Stimulated activated CD4-positive, alpha-beta T cell treated with anti-CD3 and anti-CD28 coated beads, Interleukin-15, amount 100 ng/mL, for 48 hours (primary cell): ENCODE measurements at regions not wholly inside any gene's neighbourhood (a gene's known extent, or its start where the extent isn't known, plus 50 kb on each side); places are given as distances from the start of the nearest gene placed in this dataset.
"Not testable (repeated sequence)": the region's sequence is repeated elsewhere in the genome, so short reads cannot be mapped to it uniquely, and the experiment has no call there.

ENCODE experiments used
- DNase-seq, 2 donors: peaks; one replicate each; pipeline ENCODE4 v3.0.0-alpha.2; 2020; ENCODE audit warnings: low read depth in 2 of 2

DNA sequence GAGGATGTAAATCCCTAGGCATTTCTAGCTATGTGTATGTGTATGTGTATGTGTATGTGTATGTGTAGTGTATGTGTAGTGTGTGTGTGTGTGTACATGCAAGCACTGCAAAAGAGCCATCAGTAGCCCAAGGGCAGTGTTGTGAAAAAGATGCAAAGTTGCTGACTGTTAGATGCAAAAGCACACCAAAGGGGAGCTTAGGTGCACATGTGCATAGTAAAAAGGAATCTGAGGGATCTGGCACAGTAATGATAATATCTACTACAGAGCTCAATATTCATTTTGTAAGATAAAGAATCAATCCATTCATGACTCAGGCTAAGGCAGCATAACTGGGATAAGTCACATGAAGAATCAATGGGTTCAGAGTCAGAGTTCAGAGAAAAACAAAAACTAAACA, 80.2 kb downstream of the TMEM47 start:
- no peak for DNase-seq

DNA sequence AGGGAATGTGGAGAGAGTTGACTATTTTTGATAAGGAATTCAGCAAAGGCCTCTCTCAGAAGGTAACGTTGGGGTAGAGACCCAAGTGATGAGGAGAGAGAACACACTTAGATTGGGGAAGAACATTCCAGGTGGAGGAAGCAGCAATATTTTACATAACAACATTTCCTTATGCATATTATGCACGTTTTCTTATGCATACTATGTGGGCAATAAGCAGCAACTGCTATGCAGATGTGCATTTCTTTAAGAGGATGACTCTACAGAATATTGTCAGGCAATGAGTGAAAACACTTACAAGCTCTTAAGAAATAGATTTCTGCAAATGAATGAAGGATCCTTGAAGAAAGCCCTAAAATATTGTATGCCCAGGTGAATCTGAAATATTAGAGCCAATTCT, 91.1 kb downstream of the TMEM47 start:
- no peak for DNase-seq

DNA sequence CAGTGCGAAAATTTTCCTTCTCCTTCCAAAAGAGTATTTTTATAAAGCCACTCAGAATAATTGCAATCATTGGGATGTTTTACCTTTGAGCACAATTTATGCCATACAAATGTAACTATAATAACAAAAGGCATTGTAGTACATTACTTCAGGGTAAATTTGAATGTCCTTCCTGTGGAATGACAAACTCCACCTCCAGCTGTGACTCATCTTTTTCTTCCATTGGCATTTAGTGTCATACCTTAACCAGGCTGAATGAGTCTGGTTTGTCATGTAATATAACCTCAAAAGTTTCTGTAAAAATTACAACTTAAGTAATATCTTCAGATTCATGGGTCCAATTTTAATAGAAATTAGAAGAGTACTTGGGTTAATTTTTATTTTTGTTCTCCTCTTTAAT, 93.3 kb downstream of the TMEM47 start:
- no peak for DNase-seq

GRCh38 chrX:34563061-34563460, 94.0 kb downstream of the TMEM47 start:
- DNase-seq, result no peak

DNA sequence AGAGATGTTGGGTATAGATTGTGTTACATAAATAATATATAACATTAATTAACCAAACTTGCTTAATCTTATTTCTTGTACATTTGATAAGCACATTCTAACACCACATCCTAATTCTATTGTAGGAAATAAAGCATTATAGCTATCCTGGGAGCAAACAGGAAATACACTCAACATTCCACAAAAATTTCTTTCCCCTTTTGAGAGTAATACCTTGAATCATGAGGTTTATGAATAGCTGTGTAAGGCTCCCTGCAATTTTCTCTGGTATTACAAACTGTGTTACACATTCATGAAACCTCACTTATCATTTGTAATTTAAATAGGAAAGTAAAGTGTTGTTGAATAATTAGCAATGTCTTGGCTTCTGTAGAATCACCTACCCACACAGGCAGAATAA, 95.1 kb downstream of the TMEM47 start:
- no peak for DNase-seq

DNA sequence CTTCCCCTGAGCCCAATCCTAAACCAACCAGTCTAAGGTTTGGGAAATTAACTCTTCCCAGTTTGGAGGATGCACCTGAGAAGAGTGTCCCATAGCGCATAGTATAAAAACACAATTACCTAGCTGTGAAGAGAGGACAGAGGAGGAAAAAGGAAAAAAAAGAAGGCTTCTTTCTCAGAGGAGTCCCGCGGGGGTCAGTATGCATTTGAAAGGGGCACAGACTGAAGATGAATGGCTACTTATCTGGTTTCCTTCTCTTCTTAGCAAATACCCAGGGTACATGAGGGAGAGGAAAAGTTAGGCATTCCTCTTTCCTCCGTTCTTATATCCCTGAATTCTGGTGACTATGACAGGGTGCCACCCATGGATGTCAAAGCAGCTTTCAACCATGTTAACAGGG, 96.9 kb downstream of the TMEM47 start:
- DNase-seq, result no peak

DNA sequence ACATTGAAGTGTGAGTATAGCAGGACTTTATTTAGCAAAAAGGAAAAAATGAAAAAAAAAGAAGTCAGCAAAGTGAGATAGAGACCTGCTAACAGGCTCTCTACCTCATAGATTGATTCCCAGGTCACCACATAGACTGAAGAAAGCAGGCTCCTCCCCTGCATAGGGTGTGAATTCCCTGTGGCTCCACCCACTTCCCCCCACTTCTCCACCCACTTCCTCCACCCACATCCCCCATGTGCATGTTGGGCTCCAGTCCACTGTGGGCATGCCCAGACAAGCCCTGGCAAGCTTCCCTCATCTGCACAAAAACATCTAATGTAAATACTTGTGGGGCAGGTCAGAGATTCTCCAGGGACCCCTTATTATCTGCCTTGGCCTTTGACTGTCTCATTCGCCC, 97.8 kb downstream of the TMEM47 start:
- DNase-seq, result no peak

- DNase-seq, result no peak
These were observed 99.4 kb downstream of the TMEM47 start for GRCh38 chrX:34557733-34558132.

DNA sequence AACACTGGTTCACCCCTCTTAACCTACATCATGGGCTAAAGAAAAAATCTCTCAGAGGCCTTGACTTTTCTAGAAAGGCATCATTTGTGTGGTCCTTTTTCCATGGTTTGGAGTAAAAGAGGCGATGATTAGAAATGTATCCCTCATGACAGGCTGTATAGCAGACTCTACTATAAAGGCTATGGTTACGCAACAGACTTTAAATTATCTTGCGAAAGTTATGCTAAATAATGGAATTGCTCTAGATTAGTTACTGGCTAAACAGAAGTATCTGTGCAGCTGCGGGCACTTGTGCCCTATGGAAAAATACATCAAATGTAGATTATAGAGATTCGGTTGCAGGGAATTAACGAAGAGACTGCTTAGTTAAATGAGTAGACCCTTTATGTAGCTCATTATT, 101.6 kb downstream of the TMEM47 start:
- DNase-seq, result no peak

DNA sequence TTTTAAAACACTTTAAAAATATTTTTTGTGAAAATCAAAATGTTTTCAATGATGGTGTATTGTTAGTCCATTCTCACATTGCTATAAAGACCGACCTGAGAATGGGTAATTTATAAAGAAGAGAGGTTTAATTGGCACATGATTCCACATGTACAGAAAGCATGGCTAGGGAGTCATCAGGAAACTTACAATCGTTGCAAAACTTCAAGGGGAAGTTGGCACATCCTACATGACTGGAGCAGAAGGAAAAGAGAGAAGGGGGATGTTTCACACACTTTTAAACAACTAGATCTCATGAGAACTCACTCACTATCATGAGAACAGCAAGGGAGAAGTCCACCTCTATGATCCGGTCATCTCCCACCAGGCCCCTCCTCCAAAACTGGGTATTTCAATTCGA, 110.7 kb downstream of the TMEM47 start:
- no peak for DNase-seq

DNA sequence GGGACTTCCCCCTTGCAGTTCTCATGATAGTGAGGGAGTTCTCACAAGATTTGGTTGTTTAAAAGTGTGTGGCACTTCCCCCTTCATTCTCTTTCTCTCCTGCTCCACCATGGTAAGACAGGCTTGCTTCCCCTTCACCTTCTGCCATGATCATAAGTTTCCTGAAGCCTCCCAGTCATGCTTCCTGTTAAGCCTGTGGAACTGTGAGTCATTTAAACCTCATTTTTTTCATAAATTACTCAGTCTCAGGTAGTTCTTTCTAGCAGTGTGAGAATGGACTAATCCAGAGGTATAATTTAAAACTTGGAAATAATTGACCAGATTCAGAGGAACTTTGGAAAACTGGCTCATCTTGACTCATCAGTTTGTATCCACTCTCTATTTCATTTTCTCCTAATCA, 129.0 kb downstream of the TMEM47 start:
- no peak for DNase-seq

GRCh38 chrX:34521563-34521962, 135.5 kb downstream of the TMEM47 start:
- no peak for DNase-seq

GRCh38 chrX:34509394-34509793, 147.7 kb downstream of the TMEM47 start:
- DNase-seq, result no peak

- no peak for DNase-seq
These were observed 154.0 kb downstream of the TMEM47 start for GRCh38 chrX:34503119-34503518.

DNA sequence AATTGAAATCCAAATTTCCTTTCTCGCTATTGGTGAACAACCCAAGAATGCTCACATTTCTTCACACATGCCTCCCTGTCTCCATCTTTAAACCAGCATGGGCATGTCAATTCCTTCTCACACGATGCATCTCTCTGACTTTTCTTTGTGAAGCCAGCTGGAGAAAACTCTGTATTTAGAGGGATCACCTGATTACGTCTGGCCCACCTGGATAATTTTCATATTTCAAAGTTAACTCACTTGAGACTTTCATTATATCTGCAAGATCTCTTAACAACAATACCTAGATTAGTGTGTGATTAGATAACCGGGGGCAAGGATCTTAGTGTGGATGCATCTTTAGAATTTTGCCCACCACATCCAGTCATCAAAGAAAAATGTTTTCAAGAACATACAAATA, 164.0 kb downstream of the TMEM47 start:
- DNase-seq, result no peak

DNA sequence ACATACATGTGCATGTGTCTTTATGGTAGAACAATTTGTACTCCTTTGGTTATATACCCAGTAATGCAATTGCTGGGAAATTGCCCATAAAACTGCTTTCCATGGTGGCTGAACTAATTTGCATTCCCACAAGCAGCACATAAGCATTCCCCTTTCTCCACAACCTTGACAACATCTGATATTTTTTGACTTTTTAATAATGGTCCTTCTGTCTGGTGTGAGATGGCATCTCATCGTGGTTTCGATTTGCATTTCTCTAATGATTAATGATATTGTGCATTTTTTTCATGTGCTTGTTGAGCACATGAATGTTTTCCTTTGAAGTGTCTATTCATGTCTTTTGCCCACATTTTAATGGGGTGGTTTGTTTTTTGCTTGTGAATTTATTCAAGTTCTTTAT, 166.0 kb downstream of the TMEM47 start:
- DNase-seq, result no peak

DNA sequence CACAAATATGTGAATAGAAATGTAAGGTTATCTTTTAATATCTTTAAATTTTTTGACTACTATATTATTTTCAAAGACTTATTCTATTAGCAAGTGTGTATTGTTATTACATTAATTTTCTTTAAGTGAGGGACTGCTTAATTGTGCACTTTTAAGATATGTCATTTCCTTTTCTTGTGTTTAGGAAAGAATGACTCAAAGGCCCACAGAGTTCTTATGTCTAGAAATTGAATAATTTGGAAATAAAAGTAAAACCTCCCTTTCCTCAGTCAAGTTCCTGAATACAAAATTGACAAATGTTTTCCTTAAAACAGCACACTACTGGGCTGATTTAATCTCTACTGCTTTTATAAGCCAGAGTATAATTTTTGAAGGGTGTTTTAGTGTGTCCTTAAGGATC, 169.7 kb downstream of the TMEM47 start:
- DNase-seq, result no peak

DNA sequence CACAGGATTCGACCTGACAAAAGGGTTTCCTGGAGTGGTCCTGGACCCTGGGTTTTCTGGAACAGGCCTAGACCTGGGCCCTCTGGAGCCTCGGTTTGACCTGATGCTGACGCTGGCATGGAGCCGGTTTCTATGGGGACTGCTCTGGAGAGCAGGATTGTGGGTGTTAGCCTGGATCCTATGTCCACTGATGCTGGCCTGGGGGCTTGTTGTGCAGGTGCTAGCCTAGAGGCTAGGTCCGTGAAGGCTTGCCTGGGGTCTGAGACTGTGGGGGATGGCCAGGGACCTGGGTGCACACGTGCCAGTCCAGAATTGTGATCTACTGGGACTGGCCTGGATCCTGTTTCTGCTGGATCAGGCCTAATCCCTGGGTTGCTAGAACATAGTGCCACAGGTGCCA, 173.1 kb downstream of the TMEM47 start:
- no peak for DNase-seq

- DNase-seq, result no peak
These were observed 186.6 kb downstream of the TMEM47 start for GRCh38 chrX:34470507-34470906.

GRCh38 chrX:34467437-34467836, 189.6 kb downstream of the TMEM47 start:
- no peak for DNase-seq

GRCh38 chrX:34463220-34463619, 193.9 kb downstream of the TMEM47 start:
- not testable (repeated sequence) for DNase-seq

- DNase-seq, result not testable (repeated sequence)
These were observed 199.2 kb downstream of the TMEM47 start for GRCh38 chrX:34457850-34458249.

GRCh38 chrX:34437586-34437985, 219.5 kb downstream of the TMEM47 start:
- DNase-seq, result no peak

GRCh38 chrX:34426334-34426733, 230.8 kb downstream of the TMEM47 start:
- no peak for DNase-seq

DNA sequence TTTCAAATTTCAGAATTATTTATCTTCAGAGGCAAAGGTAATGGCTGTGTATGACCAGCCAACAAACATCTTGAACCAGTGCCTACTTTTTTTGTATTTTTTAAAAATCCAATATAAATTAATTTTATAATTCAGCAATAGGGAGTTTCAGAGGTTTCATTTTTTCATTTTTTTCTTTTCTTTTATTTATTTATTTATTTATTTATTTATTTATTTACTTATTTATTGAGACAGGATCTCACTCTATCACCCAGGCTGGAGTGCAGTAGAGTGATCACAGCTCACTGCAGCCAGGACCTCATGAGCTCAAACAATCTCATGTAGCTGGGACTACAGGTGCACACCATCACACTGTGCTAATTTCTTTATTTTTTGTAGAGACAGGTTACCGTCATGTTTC, 250.5 kb downstream of the TMEM47 start:
- no peak for DNase-seq
